ENCODE measurements at regions not wholly inside any gene's neighbourhood (a gene's known extent, or its start where the extent isn't known, plus 50 kb on each side); places are given as distances from the start of the nearest gene placed in this dataset.

DNA sequence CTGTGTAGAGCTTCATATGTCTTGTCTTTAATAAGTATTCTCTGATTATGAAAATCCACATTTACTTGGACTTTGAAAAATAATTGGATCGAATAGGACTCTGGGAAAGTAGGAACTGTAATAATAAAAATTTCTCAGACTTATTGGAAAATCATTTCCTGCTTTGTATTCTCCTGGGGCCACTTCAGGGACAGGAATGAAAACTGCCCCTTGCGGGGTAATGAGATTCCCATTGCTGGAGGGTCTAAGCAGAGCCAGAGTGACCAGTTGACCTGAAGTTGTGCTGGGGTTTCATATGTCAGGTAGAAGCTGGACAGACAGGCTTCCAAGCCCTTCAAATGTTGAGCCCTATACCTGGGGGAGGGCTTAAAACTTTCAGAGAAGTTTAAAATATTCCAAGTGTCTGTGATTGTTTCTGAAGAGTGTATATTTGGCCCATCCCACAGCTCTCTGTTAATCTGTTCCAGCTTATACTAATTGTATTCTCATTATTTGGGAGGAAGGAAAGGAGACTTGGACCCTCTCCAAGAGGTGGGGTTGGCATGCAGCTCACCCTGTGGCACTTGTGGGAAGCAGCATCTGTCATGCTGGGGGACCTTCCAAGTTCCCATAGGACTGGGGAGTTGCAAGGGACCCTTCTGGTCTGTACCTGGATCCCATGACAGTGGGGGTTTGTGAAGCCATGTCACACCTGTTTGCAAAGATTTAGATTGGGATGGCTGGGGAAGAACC lies 268.7 kb upstream of the ATP5MC3 start:
- TF ChIP-seq, protein P1, sequence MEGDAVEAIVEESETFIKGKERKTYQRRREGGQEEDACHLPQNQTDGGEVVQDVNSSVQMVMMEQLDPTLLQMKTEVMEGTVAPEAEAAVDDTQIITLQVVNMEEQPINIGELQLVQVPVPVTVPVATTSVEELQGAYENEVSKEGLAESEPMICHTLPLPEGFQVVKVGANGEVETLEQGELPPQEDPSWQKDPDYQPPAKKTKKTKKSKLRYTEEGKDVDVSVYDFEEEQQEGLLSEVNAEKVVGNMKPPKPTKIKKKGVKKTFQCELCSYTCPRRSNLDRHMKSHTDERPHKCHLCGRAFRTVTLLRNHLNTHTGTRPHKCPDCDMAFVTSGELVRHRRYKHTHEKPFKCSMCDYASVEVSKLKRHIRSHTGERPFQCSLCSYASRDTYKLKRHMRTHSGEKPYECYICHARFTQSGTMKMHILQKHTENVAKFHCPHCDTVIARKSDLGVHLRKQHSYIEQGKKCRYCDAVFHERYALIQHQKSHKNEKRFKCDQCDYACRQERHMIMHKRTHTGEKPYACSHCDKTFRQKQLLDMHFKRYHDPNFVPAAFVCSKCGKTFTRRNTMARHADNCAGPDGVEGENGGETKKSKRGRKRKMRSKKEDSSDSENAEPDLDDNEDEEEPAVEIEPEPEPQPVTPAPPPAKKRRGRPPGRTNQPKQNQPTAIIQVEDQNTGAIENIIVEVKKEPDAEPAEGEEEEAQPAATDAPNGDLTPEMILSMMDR (IDR thresholded peaks at IDR 0.05; ENCODE audit: insufficient read depth, low read length), result no peak
- TF ChIP-seq, protein P2, sequence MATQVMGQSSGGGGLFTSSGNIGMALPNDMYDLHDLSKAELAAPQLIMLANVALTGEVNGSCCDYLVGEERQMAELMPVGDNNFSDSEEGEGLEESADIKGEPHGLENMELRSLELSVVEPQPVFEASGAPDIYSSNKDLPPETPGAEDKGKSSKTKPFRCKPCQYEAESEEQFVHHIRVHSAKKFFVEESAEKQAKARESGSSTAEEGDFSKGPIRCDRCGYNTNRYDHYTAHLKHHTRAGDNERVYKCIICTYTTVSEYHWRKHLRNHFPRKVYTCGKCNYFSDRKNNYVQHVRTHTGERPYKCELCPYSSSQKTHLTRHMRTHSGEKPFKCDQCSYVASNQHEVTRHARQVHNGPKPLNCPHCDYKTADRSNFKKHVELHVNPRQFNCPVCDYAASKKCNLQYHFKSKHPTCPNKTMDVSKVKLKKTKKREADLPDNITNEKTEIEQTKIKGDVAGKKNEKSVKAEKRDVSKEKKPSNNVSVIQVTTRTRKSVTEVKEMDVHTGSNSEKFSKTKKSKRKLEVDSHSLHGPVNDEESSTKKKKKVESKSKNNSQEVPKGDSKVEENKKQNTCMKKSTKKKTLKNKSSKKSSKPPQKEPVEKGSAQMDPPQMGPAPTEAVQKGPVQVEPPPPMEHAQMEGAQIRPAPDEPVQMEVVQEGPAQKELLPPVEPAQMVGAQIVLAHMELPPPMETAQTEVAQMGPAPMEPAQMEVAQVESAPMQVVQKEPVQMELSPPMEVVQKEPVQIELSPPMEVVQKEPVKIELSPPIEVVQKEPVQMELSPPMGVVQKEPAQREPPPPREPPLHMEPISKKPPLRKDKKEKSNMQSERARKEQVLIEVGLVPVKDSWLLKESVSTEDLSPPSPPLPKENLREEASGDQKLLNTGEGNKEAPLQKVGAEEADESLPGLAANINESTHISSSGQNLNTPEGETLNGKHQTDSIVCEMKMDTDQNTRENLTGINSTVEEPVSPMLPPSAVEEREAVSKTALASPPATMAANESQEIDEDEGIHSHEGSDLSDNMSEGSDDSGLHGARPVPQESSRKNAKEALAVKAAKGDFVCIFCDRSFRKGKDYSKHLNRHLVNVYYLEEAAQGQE (IDR thresholded peaks at IDR 0.05; ENCODE audit: insufficient replicate concordance, low read depth), result no peak
- TF ChIP-seq POLR2AphosphoS5 (IDR thresholded peaks at IDR 0.05; ENCODE audit: low read depth) (no peak), GABPA (IDR thresholded peaks at IDR 0.05; ENCODE audit: low read depth) (no peak)

Data from HL-60 (cell line).